ENCODE measurements at regions not wholly inside any gene's neighbourhood (a gene's known extent, or its start where the extent isn't known, plus 50 kb on each side); places are given as distances from the start of the nearest gene placed in this dataset.

- TF ChIP-seq CTCF (IDR thresholded peaks at IDR 0.05; ENCODE audit: low read depth, low read length, poor library complexity, severe bottlenecking) (no peak), EZH2phosphoT487 (IDR thresholded peaks at IDR 0.05; ENCODE audit: borderline replicate concordance, low read length) (no peak)
Observed at GRCh38 chr13:79874396-79875360, 393.7 kb downstream of the NDFIP2 start.

All from DOHH2 (cell line).